ENCODE measurements at regions not wholly inside any gene's neighbourhood (a gene's known extent, or its start where the extent isn't known, plus 50 kb on each side); places are given as distances from the start of the nearest gene placed in this dataset.

- peak in 1 of 2 donors; percentile 32 for DNase-seq
- no peaks in the 10 kb centered on the region for H3K36me3 ChIP-seq
- peaks cover 0 to 15% (median 9%) of the 10 kb centered on the region in 4 donors for H3K4me1 ChIP-seq
- no peaks in the 10 kb centered on the region for H3K9me3 ChIP-seq
- no peak for TF ChIP-seq CTCF (IDR thresholded peaks at IDR 0.05)
- H3K4me3 ChIP-seq: no peak overlapping the region
- peaks cover 0 to 2% of the 10 kb centered on the region in 2 donors for H3K27me3 ChIP-seq
- intact Hi-C loops (cut with DNase I; ENCODE audit: low total_unique reads): no loop called here
- H3K27ac ChIP-seq: no peak overlapping the region
Measured at GRCh38 chr2:20528713-20529112, 81.8 kb downstream of the RHOB start.

- Histone ChIP-seq H3K9me3 (no peaks in the 10 kb centered on the region), H3K27me3 (peaks cover 0 to 3% of the 10 kb centered on the region in 2 donors), H3K4me3 (no peak overlapping the region), H3K4me1 (peaks cover 0 to 5% (median under 1%) of the 10 kb centered on the region in 4 donors), H3K36me3 (no peaks in the 10 kb centered on the region), H3K27ac (no peak overlapping the region)
- intact Hi-C loops (cut with DNase I; ENCODE audit: low total_unique reads): no loop called here
- no peak for DNase-seq
- no peak for TF ChIP-seq CTCF (IDR thresholded peaks at IDR 0.05)
Measured at GRCh38 chr2:20530520-20530919, 83.6 kb downstream of the RHOB start.

GRCh38 chr2:20531633-20532262 is 84.9 kb downstream of the RHOB start:
- Histone ChIP-seq H3K27ac (no peak overlapping the region), H3K27me3 (peaks cover 0 to 3% of the 10 kb centered on the region in 2 donors), H3K36me3 (no peaks in the 10 kb centered on the region), H3K9me3 (no peaks in the 10 kb centered on the region), H3K4me1 (peaks cover 0 to 10% (median 3%) of the 10 kb centered on the region in 4 donors), H3K4me3 (no peak overlapping the region)
- intact Hi-C loops (cut with DNase I; ENCODE audit: low total_unique reads): no loop called here
- TF ChIP-seq CTCF (IDR thresholded peaks at IDR 0.05): no peak
- no peak for DNase-seq

GRCh38 chr2:20532634-20533437 is 86.0 kb downstream of the RHOB start:
- DNase-seq: peak in 1 of 2 donors; percentile 63
- Histone ChIP-seq H3K4me3 (no peak overlapping the region), H3K27me3 (peaks cover 0 to 3% of the 10 kb centered on the region in 2 donors), H3K27ac (no peak overlapping the region), H3K36me3 (no peaks in the 10 kb centered on the region), H3K9me3 (no peaks in the 10 kb centered on the region), H3K4me1 (peaks cover 0 to 15% (median 6%) of the 10 kb centered on the region in 4 donors)
- TF ChIP-seq CTCF (IDR thresholded peaks at IDR 0.05): no peak
- intact Hi-C loops (cut with DNase I; ENCODE audit: low total_unique reads): no loop called here

- Histone ChIP-seq H3K4me1 (peaks cover 0 to 15% (median 6%) of the 10 kb centered on the region in 4 donors), H3K4me3 (no peak overlapping the region), H3K27ac (no peak overlapping the region), H3K27me3 (peaks cover 0 to 3% of the 10 kb centered on the region in 2 donors), H3K9me3 (no peaks in the 10 kb centered on the region), H3K36me3 (no peaks in the 10 kb centered on the region)
- DNase-seq: no peak
- intact Hi-C loops (cut with DNase I; ENCODE audit: low total_unique reads): no loop called here
- no peak for TF ChIP-seq CTCF (IDR thresholded peaks at IDR 0.05)
Measured at GRCh38 chr2:20533993-20534622, 87.2 kb downstream of the RHOB start.

All from tibial artery (tissue), 4 donors.